ENCODE measurements at regions not wholly inside any gene's neighbourhood (a gene's known extent, or its start where the extent isn't known, plus 50 kb on each side); places are given as distances from the start of the nearest gene placed in this dataset.

GRCh38 chr20:39756369-39756768 lies 794.2 kb downstream of the DHX35 start:
- no peak for TF ChIP-seq E2F5 (CRISPR knock-in tag; IDR thresholded peaks at IDR 0.05)
- no peak for TF ChIP-seq CTCF (IDR thresholded peaks at IDR 0.05)
- no peak for TF ChIP-seq RELA (CRISPR knock-in tag; IDR thresholded peaks at IDR 0.05; ENCODE audit: borderline replicate concordance)

Data from WTC11 (cell line).